ENCODE measurements at regions not wholly inside any gene's neighbourhood (a gene's known extent, or its start where the extent isn't known, plus 50 kb on each side); places are given as distances from the start of the nearest gene placed in this dataset.

- TF ChIP-seq CTCF (IDR thresholded peaks at IDR 0.05; ENCODE audit: control insufficient read depth, insufficient read depth, low read depth, low read length, missing control alignments): no peak
- no peak for DNase-seq (ENCODE audit: low read depth)
- no peak overlapping the region for H3K4me3 ChIP-seq (ENCODE audit: control insufficient read depth, low read depth, low read length)
These were observed 452.6 kb upstream of the ST6GAL2 start for GRCh38 chr2:107338571-107338970.

- no peak for DNase-seq (ENCODE audit: low read depth)
- no peak for TF ChIP-seq CTCF (IDR thresholded peaks at IDR 0.05; ENCODE audit: control insufficient read depth, insufficient read depth, low read depth, low read length, missing control alignments)
- H3K4me3 ChIP-seq (ENCODE audit: control insufficient read depth, low read depth, low read length): no peak overlapping the region
These were observed 455.0 kb upstream of the ST6GAL2 start for GRCh38 chr2:107340955-107341354.

- no peak overlapping the region for H3K4me3 ChIP-seq (ENCODE audit: control insufficient read depth, low read depth, low read length)
- DNase-seq (ENCODE audit: low read depth): no peak
- no peak for TF ChIP-seq CTCF (IDR thresholded peaks at IDR 0.05; ENCODE audit: control insufficient read depth, insufficient read depth, low read depth, low read length, missing control alignments)
These were observed 463.4 kb upstream of the ST6GAL2 start for GRCh38 chr2:107349329-107349728.

DNA sequence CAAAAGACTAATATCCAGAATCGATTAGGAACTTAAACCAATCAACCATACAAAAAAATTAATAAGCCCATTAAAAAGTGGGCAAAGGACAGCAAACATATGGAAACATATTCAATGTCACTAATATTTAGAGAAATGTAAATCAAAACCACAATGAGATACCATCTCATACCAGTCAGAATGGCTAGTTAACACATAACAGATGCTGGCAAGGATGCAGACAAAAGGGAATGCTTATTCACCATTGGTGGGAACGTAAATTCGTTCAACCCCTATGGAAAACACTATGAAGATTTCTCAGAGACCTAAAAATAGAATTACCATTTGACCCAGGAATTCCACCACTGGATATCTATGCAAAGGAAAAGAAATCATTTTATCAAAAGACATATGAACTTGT is 468.2 kb upstream of the ST6GAL2 start:
- no peak overlapping the region for H3K4me3 ChIP-seq (ENCODE audit: control insufficient read depth, low read depth, low read length)
- DNase-seq (ENCODE audit: low read depth): no peak
- no peak for TF ChIP-seq CTCF (IDR thresholded peaks at IDR 0.05; ENCODE audit: control insufficient read depth, insufficient read depth, low read depth, low read length, missing control alignments)

DNA sequence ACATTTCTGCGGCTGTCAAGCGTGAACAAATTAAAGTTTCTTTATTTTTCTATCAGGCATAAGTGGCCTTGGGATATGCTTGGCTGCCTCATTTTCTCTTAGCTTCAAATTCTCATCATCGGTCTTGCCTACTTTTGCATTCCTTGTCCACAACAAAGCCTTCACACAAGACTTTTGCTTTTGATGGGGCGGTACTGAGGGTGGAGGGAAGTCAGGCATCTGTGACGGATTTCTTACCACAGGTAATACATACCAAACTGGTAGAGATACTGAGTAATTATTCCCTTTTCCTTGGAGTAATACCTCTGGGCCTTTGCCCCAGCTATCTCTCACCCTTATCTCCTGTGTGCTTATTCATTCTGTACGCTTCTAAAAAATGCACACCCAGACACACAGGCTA is 468.3 kb upstream of the RGPD4 start:
- no peak overlapping the region for H3K4me3 ChIP-seq (ENCODE audit: control insufficient read depth, low read depth, low read length)
- no peak for DNase-seq (ENCODE audit: low read depth)
- no peak for TF ChIP-seq CTCF (IDR thresholded peaks at IDR 0.05; ENCODE audit: control insufficient read depth, insufficient read depth, low read depth, low read length, missing control alignments)

- TF ChIP-seq CTCF (IDR thresholded peaks at IDR 0.05; ENCODE audit: control insufficient read depth, insufficient read depth, low read depth, low read length, missing control alignments): no peak
- no peak for DNase-seq (ENCODE audit: low read depth)
These were observed 467.7 kb upstream of the RGPD4 start for GRCh38 chr2:107359021-107359420.

DNA sequence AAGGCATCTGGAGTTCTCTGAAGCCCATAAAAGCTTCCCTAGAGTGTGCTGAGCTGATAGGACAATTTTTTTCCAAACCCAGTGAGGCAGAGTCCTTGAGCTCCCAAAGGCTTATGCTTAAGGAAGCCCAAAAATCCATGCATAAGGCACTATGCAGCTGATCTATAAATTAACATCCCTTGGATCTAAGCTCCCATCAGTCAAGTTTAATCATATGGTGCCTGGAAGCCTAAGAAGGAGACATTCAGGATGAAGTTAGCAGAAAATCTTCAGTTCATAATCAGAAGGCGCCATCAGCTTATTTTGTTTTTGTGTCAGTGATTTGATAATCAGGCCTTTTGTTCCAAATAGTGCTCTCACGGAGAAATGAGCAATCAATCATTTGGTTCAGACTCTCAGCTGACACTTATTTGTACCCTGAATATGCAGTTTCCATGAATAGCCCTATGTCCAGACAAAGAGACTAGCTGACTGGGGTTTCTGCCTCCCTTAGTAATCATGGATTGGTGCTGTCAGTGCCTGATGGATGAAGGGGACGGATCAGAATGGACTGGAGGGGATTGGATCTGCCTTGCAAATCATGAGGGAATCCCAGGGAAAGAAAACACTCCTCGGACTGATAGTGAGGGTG is 464.8 kb upstream of the RGPD4 start:
- H3K4me3 ChIP-seq (ENCODE audit: control insufficient read depth, low read depth, low read length): no peak overlapping the region
- DNase-seq (ENCODE audit: low read depth): no peak
- no peak for TF ChIP-seq CTCF (IDR thresholded peaks at IDR 0.05; ENCODE audit: control insufficient read depth, insufficient read depth, low read depth, low read length, missing control alignments)

More at GRCh38 chr2:107359021-107359420, 467.7 kb upstream of the RGPD4 start:
- no peak overlapping the region for H3K4me3 ChIP-seq (ENCODE audit: control insufficient read depth, low read depth, low read length)

All from AG09309 (cell line).